IPS-20b (cell line): ENCODE measurements at regions not wholly inside any gene's neighbourhood (a gene's known extent, or its start where the extent isn't known, plus 50 kb on each side); places are given as distances from the start of the nearest gene placed in this dataset.
"Not testable (repeated sequence)": the region's sequence is repeated elsewhere in the genome, so short reads cannot be mapped to it uniquely, and the experiment has no call there.

Experiments used
- H3K27ac ChIP-seq: one replicate; pipeline ENCODE4 v1.5.1; 2013; ENCODE audit warnings: low read length
- H3K27me3 ChIP-seq: 2 replicates; pipeline ENCODE4 v1.6.1; 2013; ENCODE audit warnings: mild to moderate bottlenecking, low read length, inconsistent platforms; ENCODE audit not compliant: insufficient read depth
- H3K36me3 ChIP-seq: 2 replicates; pipeline ENCODE4 v1.6.1; 2013; ENCODE audit warnings: low read depth, mild to moderate bottlenecking, inconsistent platforms, low read length, moderate library complexity; ENCODE audit not compliant: insufficient read depth
- H3K4me1 ChIP-seq: 2 replicates; pipeline ENCODE4 v1.6.1; 2013; ENCODE audit warnings: mild to moderate bottlenecking, control low read depth, inconsistent platforms, low read length, moderate library complexity; ENCODE audit not compliant: insufficient read depth
- H3K4me3 ChIP-seq: 2 replicates; pipeline ENCODE4 v1.5.1; 2013; ENCODE audit warnings: mild to moderate bottlenecking, low read length, inconsistent platforms
- H3K9ac ChIP-seq: 2 replicates; pipeline ENCODE4 v1.6.1; 2013; ENCODE audit warnings: low read depth, mild to moderate bottlenecking, inconsistent platforms, low read length, moderate library complexity
- H3K9me3 ChIP-seq: 2 replicates; pipeline ENCODE4 v1.6.1; 2013; ENCODE audit warnings: mild to moderate bottlenecking, low read depth, low read length, inconsistent platforms; ENCODE audit not compliant: insufficient read depth

DNA sequence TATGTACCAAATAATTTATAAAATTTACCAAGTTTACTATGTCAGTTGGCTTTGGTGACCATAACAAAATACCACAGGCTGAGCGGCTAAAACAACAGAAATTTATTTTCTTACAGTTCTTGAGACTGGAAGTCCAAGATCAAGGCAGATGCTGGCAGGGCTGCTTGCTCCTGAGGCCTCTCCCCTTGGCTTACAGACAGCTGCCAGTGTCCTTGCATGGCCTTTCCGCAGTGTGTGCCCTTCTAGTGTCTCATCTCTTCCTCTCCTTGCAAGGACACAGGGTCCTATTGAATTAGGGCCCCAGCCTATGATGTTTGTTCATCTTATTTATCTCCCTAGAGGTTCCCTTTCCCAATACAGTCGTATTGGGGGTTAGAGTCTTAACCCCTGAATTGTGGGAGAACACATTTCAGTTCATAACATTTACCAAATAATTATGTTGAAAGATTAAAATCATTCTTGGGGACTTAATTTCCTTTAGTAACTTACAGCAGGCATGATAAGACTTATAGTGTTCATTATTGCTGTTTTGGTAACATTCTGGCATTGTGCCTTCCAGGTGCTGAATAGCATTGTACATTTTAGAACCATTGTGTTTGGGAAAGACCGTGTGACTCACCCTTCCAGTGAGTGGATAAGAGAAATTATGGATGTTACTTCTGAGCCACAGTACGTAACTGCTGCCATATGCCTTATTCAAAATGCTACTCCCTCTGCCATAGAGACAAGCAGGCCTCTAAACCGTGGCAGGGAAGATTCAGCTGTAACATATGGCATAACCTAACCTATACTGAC is 317.5 kb downstream of the TMX3 start:
- no peaks in the 10 kb centered on the region for H3K9me3 ChIP-seq
- no peak overlapping the region for H3K4me3 ChIP-seq
- H3K27me3 ChIP-seq, result no peaks in the 10 kb centered on the region

DNA sequence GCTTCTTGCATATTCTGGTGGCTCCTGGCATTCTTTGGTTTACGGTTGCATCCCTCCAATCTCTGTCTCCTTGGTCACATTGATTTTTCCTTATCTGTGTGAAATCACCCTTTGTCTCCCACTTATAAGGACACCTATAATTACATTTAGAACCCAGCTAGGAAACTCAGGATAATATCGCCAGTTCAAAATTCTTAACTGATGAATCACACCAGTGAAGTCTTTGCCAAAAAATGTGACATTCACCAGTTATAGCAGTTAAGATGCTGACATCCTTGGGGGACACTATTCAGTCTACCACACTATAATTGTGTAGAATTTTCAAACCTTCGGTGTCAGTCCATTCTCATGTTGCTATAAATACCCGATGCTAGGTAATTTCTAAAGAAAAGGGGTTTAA is 320.2 kb downstream of the TMX3 start:
- Histone ChIP-seq H3K9ac (no peak overlapping the region), H3K9me3 (no peaks in the 10 kb centered on the region), H3K36me3 (no peaks in the 10 kb centered on the region), H3K27ac (no peak overlapping the region), H3K4me1 (no peaks in the 10 kb centered on the region), H3K4me3 (no peak overlapping the region), H3K27me3 (no peaks in the 10 kb centered on the region)

More for the DNA sequence above, 317.5 kb downstream of the TMX3 start:
- Histone ChIP-seq H3K36me3 (no peaks in the 10 kb centered on the region), H3K27ac (no peak overlapping the region), H3K4me1 (no peaks in the 10 kb centered on the region), H3K9ac (no peak overlapping the region)

DNA sequence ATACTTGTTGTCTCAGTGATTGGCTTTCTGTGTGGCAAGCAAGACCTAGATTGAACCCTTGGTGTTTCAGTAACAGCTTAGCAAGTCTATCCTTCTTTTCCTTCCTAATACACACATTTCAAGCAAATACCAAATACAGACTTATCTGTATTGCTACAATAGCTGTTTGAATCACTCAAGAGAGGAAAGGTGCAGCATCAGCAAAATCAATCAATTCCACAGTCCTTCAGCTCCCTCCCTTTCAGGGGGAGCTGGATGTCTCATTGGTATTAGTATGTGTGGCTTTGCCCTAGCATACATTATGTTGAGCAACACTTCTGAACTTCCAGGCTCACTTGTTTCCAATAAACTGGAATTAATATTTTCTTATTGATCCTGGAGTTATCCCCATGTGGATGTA is 323.1 kb downstream of the TMX3 start:
- Histone ChIP-seq H3K9ac (no peak overlapping the region), H3K27ac (no peak overlapping the region), H3K4me1 (no peaks in the 10 kb centered on the region)

DNA sequence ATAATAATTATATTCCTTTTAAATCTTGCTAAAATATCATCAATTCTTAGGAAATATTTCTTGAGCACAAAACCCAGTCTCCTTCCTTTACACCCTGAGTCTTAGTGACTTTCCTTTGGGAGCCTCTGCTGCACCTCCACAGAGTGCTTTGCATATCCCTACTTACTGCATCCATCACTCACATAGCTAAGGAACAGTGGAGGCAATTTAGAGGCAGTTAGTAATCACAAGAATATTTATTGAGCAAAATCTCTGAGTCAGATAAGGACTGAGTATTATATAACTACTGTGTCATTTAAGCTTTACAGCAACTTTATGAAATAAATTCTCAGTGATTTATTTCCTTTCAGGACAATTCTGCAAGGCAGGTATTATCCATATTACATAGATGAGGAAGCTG is 327.7 kb downstream of the TMX3 start:
- Histone ChIP-seq H3K9ac (no peak overlapping the region), H3K27ac (no peak overlapping the region), H3K27me3 (no peaks in the 10 kb centered on the region), H3K36me3 (no peaks in the 10 kb centered on the region), H3K4me3 (no peak overlapping the region), H3K4me1 (no peaks in the 10 kb centered on the region), H3K9me3 (no peaks in the 10 kb centered on the region)

More for the DNA sequence above, 323.1 kb downstream of the TMX3 start:
- no peaks in the 10 kb centered on the region for H3K27me3 ChIP-seq
- H3K9me3 ChIP-seq, result no peaks in the 10 kb centered on the region
- H3K36me3 ChIP-seq, result no peaks in the 10 kb centered on the region
- H3K4me3 ChIP-seq, result no peak overlapping the region

DNA sequence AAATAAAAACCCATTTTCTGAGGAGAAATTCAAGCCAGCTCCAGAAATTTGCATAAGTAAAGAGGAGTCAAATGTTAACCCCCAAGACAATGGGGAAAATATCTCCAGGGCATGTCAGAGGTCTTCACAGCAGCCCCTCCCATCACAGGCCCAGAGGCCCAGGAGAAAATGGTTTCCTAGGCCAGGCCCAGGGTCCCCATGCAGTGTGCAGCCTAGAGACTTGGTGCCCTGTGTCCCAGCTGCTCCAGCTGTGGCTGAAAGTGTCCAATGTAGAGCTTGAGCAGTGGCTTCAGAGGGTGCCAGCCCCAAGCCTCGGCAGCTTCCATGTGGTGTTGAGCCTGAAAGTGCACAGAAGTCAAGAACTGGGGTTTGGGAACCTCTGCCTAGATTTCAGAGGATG is 330.9 kb downstream of the TMX3 start:
- H3K4me3 ChIP-seq, H3K4me1 ChIP-seq, H3K9me3 ChIP-seq, H3K9ac ChIP-seq, H3K36me3 ChIP-seq, H3K27me3 ChIP-seq, H3K27ac ChIP-seq: not testable (repeated sequence)

DNA sequence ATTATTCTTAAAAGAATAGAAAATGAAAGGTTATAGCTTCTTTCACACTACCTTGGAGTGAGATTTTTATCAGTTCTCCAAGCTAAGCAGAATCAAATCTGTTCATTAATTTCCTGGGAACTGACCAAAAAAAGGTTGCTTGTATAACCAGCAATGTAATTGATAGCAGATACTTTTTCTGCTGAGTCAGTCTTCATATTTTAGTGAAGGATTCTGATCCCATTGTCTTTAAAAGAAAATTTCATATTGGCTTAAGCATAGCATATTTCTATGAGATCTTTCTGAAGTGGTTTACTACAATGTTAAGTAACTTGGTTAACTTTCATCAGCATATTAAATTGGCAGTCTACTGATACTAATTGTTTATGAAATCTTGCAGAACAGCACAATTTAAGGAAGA is 338.0 kb downstream of the TMX3 start:
- H3K27me3 ChIP-seq, result no peaks in the 10 kb centered on the region
- no peak overlapping the region for H3K9ac ChIP-seq
- H3K4me3 ChIP-seq, result no peak overlapping the region
- H3K36me3 ChIP-seq, result no peaks in the 10 kb centered on the region
- H3K27ac ChIP-seq, result no peak overlapping the region
- no peaks in the 10 kb centered on the region for H3K9me3 ChIP-seq
- H3K4me1 ChIP-seq, result no peaks in the 10 kb centered on the region

DNA sequence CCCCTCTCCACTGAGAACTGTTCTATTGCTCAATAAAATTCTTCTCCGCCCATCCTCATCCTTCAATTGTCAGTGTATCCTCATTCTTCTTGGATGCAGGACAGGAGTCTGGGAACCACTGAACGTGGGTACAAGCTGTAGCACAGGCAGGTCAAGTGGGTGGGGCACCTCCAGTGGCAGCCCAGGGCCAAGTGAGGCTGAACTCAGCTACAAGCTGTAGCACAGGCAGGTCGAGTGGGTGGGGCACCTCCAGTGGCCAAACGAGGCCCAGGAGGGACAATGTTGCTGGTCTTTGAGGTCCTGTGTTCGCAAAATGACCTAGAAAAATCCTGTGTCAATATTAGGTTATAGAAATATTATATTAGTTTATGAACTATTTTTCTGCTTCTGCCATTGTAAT is 352.0 kb downstream of the TMX3 start:
- Histone ChIP-seq H3K9ac (no peak overlapping the region), H3K9me3 (peaks cover 20% of the 10 kb centered on the region; the same call in 1 of the 2 replicates), H3K4me3 (no peak overlapping the region), H3K4me1 (no peaks in the 10 kb centered on the region), H3K36me3 (no peaks in the 10 kb centered on the region), H3K27ac (no peak overlapping the region), H3K27me3 (no peaks in the 10 kb centered on the region)

DNA sequence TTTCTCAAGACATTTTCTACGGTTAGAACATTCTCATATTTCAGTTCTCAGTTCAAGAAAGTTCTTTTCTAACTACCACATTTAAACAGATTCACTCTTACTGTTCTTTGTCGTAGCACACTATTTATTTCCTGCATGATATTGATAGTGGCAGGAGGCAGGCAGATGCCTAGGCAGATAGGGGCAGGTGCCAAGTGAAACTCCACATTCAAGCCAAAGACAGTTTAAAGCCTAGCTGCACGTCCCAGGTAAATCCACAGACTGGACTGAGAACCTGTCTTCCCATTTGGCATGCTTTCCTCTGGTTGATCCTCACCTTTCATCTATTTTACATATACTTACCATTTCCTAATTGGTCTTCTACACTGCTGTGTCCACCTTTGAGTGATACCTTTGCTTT is 359.3 kb downstream of the TMX3 start:
- Histone ChIP-seq H3K4me3 (no peak overlapping the region), H3K9ac (no peak overlapping the region), H3K27me3 (no peaks in the 10 kb centered on the region), H3K9me3 (peaks cover 33% of the 10 kb centered on the region), H3K36me3 (no peaks in the 10 kb centered on the region), H3K27ac (no peak overlapping the region), H3K4me1 (no peaks in the 10 kb centered on the region)

DNA sequence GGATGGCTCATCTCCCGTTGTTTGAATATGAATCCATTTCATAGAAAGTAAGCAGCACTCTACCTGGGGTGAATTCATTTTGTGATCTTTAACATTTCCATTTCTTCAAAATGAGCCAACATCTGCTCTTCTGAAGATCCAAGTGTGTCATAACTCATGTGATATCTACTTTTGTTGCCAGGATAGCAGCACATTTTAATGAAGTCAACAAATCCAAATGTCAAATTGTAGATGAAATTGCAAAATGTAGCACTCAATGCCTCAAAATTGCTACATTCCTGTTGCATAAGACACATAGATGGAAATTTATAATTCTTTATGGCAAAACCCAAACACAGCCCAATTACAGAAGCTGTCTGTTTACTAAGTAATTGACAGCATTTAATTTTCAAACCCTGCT is 360.7 kb downstream of the TMX3 start:
- H3K9me3 ChIP-seq, result peaks cover 32% of the 10 kb centered on the region
- H3K27ac ChIP-seq, result no peak overlapping the region
- H3K36me3 ChIP-seq, result no peaks in the 10 kb centered on the region
- H3K27me3 ChIP-seq, result no peaks in the 10 kb centered on the region
- no peaks in the 10 kb centered on the region for H3K4me1 ChIP-seq
- H3K9ac ChIP-seq, result no peak overlapping the region
- H3K4me3 ChIP-seq, result no peak overlapping the region

DNA sequence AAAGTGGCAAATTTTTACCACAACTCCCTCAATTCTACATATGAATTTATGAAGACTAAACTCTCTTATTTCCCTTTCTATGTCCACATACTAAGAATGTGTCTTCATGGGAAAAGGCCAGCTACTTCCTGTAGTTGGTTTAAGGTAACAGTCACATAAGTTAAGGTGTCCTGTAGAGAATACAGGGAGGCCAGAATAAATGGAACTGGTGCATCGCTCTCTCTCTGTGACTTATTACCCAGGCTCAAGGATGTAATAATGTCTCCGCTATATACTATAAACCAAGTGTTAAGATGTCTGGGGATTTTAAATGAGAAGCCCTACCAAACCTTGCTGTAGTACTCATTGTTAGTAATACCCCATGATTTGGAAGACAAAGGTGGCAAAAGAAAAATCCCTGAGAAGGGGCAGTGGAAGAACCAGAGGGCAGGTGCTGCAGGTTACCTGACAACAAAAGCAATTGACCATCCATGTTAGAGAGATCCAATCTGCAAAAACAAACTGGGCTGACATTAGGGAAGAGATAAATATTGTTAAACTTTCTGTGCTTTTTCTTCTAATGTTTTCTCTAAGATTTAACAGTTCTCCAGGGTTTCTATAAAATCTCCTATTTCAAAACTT is 372.8 kb downstream of the TMX3 start:
- Histone ChIP-seq H3K27me3 (no peaks in the 10 kb centered on the region), H3K9ac (no peak overlapping the region), H3K4me1 (peaks cover 4% of the 10 kb centered on the region; the same call in 1 of the 2 replicates), H3K27ac (no peak overlapping the region), H3K36me3 (no peaks in the 10 kb centered on the region), H3K9me3 (no peaks in the 10 kb centered on the region), H3K4me3 (no peak overlapping the region)

DNA sequence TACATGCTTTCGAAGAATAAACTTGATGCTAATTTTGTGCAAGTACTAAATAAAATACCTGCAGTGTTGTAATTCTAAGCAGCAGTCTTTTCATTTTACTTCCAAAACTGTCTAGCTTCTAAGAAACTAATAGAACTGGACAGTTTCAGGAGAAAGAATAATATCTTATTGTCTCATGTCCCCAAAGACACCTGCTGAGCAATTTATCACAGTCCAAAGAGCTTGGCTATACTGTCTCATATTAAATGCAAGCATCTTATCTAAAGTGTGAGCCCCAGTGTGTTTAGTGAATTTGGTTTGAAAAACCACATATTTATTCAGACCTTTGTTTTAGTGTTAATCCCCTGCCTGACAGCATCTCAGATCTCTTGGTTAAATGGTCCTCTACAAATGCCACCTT is 374.3 kb downstream of the TMX3 start:
- Histone ChIP-seq H3K9me3 (no peaks in the 10 kb centered on the region), H3K4me3 (no peak overlapping the region), H3K27me3 (no peaks in the 10 kb centered on the region), H3K27ac (no peak overlapping the region), H3K9ac (no peak overlapping the region), H3K4me1 (peaks cover 4% of the 10 kb centered on the region; the same call in 1 of the 2 replicates), H3K36me3 (no peaks in the 10 kb centered on the region)

DNA sequence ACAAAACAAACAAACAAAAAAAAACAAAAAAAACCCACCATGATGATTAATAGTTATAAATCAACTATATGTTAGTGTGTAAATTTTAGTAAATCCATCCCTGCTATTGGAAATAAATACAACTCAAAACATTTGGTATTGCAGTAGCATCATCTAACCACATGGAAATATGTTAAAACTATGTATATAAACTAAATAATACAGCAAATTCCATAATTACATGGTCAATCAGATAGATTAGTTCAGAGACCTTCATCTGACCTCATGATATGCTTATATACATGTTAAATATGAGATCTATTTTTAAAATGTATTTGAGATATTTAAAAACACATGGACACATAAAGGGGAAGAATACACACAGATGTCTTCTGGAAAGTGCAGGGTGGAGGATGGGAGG is 384.2 kb downstream of the TMX3 start:
- Histone ChIP-seq H3K9ac (no peak overlapping the region), H3K4me1 (no peaks in the 10 kb centered on the region), H3K4me3 (no peak overlapping the region), H3K9me3 (no peaks in the 10 kb centered on the region), H3K36me3 (no peaks in the 10 kb centered on the region), H3K27ac (no peak overlapping the region), H3K27me3 (no peaks in the 10 kb centered on the region)
